ENCODE measurements at regions not wholly inside any gene's neighbourhood (a gene's known extent, or its start where the extent isn't known, plus 50 kb on each side); places are given as distances from the start of the nearest gene placed in this dataset.

GRCh38 chr12:41904041-41904440 lies 240.6 kb downstream of the GXYLT1 start:
- TF ChIP-seq CTCF (tag by site-specific recombination; IDR thresholded peaks at IDR 0.05) = no peak
- TF ChIP-seq KLF1 (tag by site-specific recombination; IDR thresholded peaks at IDR 0.05) = no peak
- TF ChIP-seq ZNF324 (tag by site-specific recombination; IDR thresholded peaks at IDR 0.05) = no peak
- TF ChIP-seq ELK4 (IDR thresholded peaks at IDR 0.05; ENCODE audit: borderline replicate concordance, low read depth, low read length) = no peak
- TF ChIP-seq ZNF777 (tag by site-specific recombination; IDR thresholded peaks at IDR 0.05; ENCODE audit: borderline replicate concordance) = no peak
- no peak for TF ChIP-seq YY1 (tag by site-specific recombination; IDR thresholded peaks at IDR 0.05)
- TF ChIP-seq ZNF274 (IDR thresholded peaks at IDR 0.05; ENCODE audit: low read length) = no peak
- TF ChIP-seq ZNF274 (tag by site-specific recombination; IDR thresholded peaks at IDR 0.05; ENCODE audit: borderline replicate concordance) = no peak
- TF ChIP-seq SETDB1 (IDR thresholded peaks at IDR 0.05; ENCODE audit: insufficient read length, low read length) = no peak
- no peak for TF ChIP-seq ZNF174 (tag by site-specific recombination; IDR thresholded peaks at IDR 0.05)
- no peak for TF ChIP-seq ZNF704 (tag by site-specific recombination; IDR thresholded peaks at IDR 0.05)
- no peak for TF ChIP-seq ZNF292 (tag by site-specific recombination; IDR thresholded peaks at IDR 0.05; ENCODE audit: borderline replicate concordance, low read depth)
- TF ChIP-seq KLF16 (tag by site-specific recombination; IDR thresholded peaks at IDR 0.05) = no peak
- no peak for TF ChIP-seq REPIN1 (tag by site-specific recombination; IDR thresholded peaks at IDR 0.05; ENCODE audit: low read depth)

All from HEK293 (cell line).